ENCODE measurements at regions not wholly inside any gene's neighbourhood (a gene's known extent, or its start where the extent isn't known, plus 50 kb on each side); places are given as distances from the start of the nearest gene placed in this dataset.

DNA sequence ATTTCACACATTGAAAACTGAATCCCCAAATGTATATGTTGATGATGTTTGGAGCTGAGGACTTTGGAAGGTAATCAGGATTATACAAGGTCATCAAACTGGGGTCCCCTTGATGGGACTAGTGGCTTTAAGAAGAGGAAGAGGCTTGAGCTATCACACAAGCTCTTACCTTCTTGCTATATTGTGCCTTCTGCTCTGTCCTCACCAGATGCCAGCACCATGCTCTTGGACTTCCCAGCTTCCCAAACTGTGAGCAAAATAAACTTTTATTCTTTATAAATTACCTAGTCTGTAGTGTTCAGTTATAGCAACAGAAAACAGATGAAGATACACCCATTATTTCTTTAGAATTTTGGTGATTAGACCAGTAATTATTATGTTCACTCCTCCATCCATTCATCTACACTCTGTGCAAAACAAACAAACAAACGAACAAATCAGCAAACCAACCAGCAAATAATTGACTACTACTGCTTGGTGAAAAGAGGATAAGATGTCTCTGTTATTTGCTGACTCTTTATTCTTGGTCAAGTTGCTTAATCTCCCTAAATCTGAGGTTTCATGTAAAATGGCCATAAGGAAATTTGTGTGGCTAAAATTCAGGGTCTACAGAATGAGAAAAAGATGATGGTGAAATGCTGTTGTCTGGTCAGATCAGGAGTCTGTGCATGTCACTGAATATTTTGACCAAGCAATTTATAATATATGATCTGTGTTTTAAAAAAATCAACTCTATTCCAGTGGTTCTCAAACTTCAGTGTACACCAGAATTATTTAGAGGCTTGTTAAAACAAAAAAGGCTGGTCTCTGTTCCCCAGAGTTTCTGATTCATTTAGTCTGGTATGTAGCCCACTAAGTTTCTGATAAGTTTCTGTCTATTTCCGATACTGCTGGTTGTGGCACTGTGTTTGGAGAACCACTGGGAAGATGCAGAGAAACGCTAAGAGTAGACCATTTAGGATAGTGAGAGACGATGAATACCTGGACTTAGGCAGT lies 854.1 kb downstream of the MAT2B start:
- TF ChIP-seq POLR2A (IDR thresholded peaks at IDR 0.05) = no peak
- TF ChIP-seq CTCF (IDR thresholded peaks at IDR 0.05) = no peak
